Adrenal gland (tissue), 9 donors: ENCODE measurements at regions not wholly inside any gene's neighbourhood (a gene's known extent, or its start where the extent isn't known, plus 50 kb on each side); places are given as distances from the start of the nearest gene placed in this dataset.

Source experiments
- DNase-seq, 7 donors: peaks; one replicate each; pipeline ENCODE4 v3.0.0-alpha.2; 2019 to 2020
- H3K27ac ChIP-seq, 5 donors: fragments of 200-600 bp; sonication (generic) in 4 of 5; 1 replicate in 3 of 5; 2 replicates in 2 of 5; pipeline versions ENCODE4 v1.5.1 to v1.8.0; 2016 to 2020; ENCODE audit warnings: mild to moderate bottlenecking in 1 of 5
- H3K27me3 ChIP-seq: fragments of 200-600 bp; 2 replicates; pipeline ENCODE4 v1.8.0; 2021
- H3K36me3 ChIP-seq, 2 donors: fragments of 200-600 bp; replicated peaks in 1 of 2; 1 replicate in 1 of 2; 2 replicates in 1 of 2; pipeline versions ENCODE4 v1.5.1 to v1.8.0; 2018 to 2022
- H3K4me1 ChIP-seq, 2 donors: fragments of 200-600 bp; replicated peaks in 1 of 2; 1 replicate in 1 of 2; 2 replicates in 1 of 2; pipeline versions ENCODE4 v1.5.1 to v1.8.0; 2018 to 2021
- H3K4me3 ChIP-seq, 4 donors: fragments of 200-600 bp; sonication (generic) in 3 of 4; one replicate each; pipeline ENCODE4 v1.5.1; 2016 to 2018
- H3K9me3 ChIP-seq, 3 donors: fragments of 200-600 bp; sonication (generic) in 1 of 3; replicated peaks in 1 of 3; 1 replicate in 2 of 3; 2 replicates in 1 of 3; pipeline versions ENCODE4 v1.5.1 to v1.8.0; 2016 to 2021
- POLR2A ChIP-seq, 2 donors: fragments of 450-650 bp; IDR thresholded peaks; one replicate each; pipeline ENCODE4 v1.6.1; 2017; ENCODE audit warnings: antibody characterized with exemption in 2 of 2, mild to moderate bottlenecking in 2 of 2, moderate library complexity in 1 of 2
- WGBS, 4 donors: extraction: QIAGEN DNeasy Blood & Tissue Kit in 2 of 4; methylation state at CpG; one replicate each; pipeline versions ENCODE4 v1.1.5 to v1.1.7; 2013 to 2017; 5-methylcytosine and 5-hydroxymethylcytosine counted together
- intact Hi-C, 2 donors: fragments of 100-400 bp; cut with DNase I; formaldehyde crosslinking; loops; one replicate each; pipeline versions ENCODE4 v1.14.1 to v1.15.0; 2022 to 2023
- TF ChIP-seq, protein P1 (sequence below), 6 experiments: fragments of 450-650 bp in 4 of 6; fragments of 200-600 bp in 2 of 6; sonication (generic) in 1 of 6; IDR thresholded peaks; 1 replicate in 5 of 6; 2 replicates in 1 of 6; pipeline versions ENCODE4 v1.5.1 to v1.8.0; 2016 to 2021; ENCODE audit warnings: antibody characterized with exemption in 6 of 6, mild to moderate bottlenecking in 2 of 6, moderate library complexity in 1 of 6
- donor health status: healthy with polysubstance abuse.
- donor health status: Bipolar disorder and iron deficiency.
- donor health status: DM: yes; HTN: yes; CAD: no.
- donor health status: DM: no; HTN: no; CAD: no.
- donor health status: DM: no; HTN: no; CAD: no.

DNA sequence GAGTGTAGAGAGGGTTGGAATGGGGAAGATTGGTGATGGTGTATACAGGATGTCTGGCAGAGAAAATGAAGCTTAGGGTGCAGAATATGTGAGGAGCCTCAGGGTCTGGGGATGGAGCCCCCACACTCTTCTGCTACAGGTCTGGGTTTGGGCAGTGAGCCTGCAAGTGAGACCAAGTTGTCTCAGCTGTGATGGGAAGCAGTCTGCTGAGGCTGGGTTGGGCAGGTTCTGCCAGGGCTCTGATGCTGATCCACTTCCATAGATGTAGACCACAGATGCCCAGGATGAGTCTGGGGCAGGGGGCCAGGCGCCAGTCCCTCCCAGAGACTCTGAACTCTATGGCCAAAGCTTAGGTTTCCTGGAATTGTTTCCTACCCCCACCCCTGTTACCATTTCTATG is 516.9 kb downstream of the PTPRU start:
- peak in 1 of 7 donors; percentile 38 for DNase-seq
- H3K27ac ChIP-seq = no peak overlapping the region
- no peaks in the 10 kb centered on the region for H3K4me1 ChIP-seq
- H3K9me3 ChIP-seq = no peaks in the 10 kb centered on the region
- H3K4me3 ChIP-seq = no peak overlapping the region
- 57 to 83% (median 73%) methylated on average over 1 of the region's 1 CpG for whole genome bisulfite sequencing, 4 donors
- H3K27me3 ChIP-seq = no peaks in the 10 kb centered on the region
- intact Hi-C loops = no loop called here
- H3K36me3 ChIP-seq = no peaks in the 10 kb centered on the region
- TF ChIP-seq, protein P1, sequence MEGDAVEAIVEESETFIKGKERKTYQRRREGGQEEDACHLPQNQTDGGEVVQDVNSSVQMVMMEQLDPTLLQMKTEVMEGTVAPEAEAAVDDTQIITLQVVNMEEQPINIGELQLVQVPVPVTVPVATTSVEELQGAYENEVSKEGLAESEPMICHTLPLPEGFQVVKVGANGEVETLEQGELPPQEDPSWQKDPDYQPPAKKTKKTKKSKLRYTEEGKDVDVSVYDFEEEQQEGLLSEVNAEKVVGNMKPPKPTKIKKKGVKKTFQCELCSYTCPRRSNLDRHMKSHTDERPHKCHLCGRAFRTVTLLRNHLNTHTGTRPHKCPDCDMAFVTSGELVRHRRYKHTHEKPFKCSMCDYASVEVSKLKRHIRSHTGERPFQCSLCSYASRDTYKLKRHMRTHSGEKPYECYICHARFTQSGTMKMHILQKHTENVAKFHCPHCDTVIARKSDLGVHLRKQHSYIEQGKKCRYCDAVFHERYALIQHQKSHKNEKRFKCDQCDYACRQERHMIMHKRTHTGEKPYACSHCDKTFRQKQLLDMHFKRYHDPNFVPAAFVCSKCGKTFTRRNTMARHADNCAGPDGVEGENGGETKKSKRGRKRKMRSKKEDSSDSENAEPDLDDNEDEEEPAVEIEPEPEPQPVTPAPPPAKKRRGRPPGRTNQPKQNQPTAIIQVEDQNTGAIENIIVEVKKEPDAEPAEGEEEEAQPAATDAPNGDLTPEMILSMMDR (IDR thresholded peaks at IDR 0.05) = no peak
- no peak for TF ChIP-seq POLR2A (IDR thresholded peaks at IDR 0.05)

DNA sequence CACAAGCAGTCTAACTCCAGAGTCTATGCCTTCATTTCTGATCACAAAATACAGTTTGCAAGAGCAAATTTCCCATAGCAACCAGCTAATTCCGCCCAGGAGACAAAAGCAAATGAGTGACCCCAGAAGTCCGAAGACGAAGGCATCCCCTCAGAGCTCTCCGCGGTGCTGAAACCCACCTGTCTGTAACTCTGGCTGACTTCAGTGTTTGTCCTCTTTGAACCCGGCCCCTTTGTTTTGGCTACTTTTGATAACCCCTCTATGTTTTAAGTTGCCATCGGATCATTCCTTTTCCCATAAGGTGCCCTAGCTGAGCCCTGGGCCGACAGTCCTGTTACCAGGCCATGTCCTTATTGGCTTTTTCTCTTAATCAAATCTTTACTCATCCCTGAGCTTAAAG is 515.8 kb downstream of the PTPRU start:
- intact Hi-C loops = no loop called here
- Histone ChIP-seq H3K27ac (no peak overlapping the region), H3K9me3 (no peaks in the 10 kb centered on the region), H3K36me3 (no peaks in the 10 kb centered on the region), H3K27me3 (no peaks in the 10 kb centered on the region), H3K4me1 (no peaks in the 10 kb centered on the region), H3K4me3 (no peak overlapping the region)
- 16 to 29% (median 25%) methylated on average over 8 of the region's 8 CpGs for WGBS, 4 donors
- peak in 1 of 7 donors; percentile 11 for DNase-seq
- TF ChIP-seq, protein P1 (IDR thresholded peaks at IDR 0.05) = no peak
- TF ChIP-seq POLR2A (IDR thresholded peaks at IDR 0.05) = no peak

DNA sequence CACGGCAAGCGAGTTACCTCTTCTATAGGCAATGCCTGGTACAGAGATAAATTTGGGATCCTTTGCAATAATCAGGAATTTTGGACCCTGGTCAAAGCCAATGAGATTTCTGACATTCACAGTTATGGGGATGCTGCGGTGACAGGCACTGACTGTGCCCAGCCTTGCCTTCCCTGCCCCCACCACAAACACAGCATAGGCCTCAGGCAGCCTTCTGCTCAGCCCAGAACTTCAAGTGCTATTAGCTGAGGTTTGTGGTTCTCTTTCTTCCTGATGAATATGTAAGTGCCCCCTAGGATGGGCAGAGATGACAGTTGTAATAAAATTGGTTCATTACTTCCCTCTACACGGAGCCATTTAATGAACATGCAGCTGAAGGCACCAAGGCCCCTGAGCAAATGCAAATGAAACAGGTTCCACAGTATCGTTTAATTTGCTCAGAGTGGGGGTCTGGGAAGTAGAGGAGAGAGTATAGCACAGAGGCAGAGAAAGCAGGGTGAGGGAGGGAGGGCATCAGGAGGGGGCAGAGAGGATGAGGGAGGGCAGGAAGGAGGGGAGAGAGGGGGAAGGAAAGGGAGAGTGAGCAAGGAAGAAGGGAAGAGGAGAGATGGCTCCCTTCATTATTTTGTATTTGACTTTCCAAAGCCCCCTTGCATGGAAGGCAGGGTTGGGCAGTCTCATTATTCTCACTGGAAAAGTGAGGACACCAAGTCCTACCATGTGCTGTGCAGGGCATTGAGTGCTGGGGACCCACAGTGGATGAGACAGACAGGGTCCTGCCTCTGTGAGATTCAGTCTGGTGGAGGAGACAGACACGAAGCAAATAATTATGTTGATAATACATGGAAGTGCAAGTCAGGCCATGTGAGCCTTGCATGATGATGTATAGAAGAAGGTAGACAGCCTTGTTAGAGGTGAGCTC is 513.0 kb downstream of the PTPRU start:
- 62 to 68% (median 64%) methylated on average over 6 of the region's 6 CpGs for WGBS, 4 donors
- intact Hi-C loops = no loop called here
- Histone ChIP-seq H3K27ac (no peak overlapping the region), H3K9me3 (no peaks in the 10 kb centered on the region), H3K4me1 (no peaks in the 10 kb centered on the region), H3K36me3 (no peaks in the 10 kb centered on the region), H3K27me3 (no peaks in the 10 kb centered on the region), H3K4me3 (no peak overlapping the region)
- peak in 2 of 7 donors; percentile 6 to 30 for DNase-seq
- no peak for TF ChIP-seq POLR2A (IDR thresholded peaks at IDR 0.05)
- TF ChIP-seq, protein P1 (IDR thresholded peaks at IDR 0.05) = no peak

DNA sequence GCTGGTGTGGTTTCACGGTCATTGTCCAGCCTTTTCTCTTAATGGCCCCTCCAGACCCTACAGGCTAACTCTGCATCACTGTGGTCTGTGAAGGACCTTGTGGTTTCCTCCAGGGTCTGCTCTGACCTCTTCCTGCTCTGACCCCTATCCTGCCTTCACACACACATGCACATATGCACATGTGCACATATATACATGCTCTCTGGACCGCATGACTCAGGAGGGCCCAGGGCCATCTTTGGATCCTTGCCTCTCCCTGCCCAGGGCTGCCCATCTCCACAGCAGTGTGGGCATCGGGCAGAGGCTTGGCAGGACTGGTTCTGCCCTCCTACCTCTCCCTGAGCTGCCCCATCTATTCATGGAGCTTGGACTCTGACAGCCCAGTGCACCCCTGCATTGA is 510.9 kb downstream of the PTPRU start:
- Histone ChIP-seq H3K4me1 (no peaks in the 10 kb centered on the region), H3K9me3 (no peaks in the 10 kb centered on the region), H3K36me3 (no peaks in the 10 kb centered on the region), H3K27me3 (no peaks in the 10 kb centered on the region), H3K4me3 (no peak overlapping the region), H3K27ac (no peak overlapping the region)
- 83 to 93% (median 84%) methylated on average over 3 of the region's 3 CpGs for WGBS, 4 donors
- no peak for TF ChIP-seq POLR2A (IDR thresholded peaks at IDR 0.05)
- TF ChIP-seq, protein P1 (IDR thresholded peaks at IDR 0.05) = no peak
- no peak for DNase-seq
- intact Hi-C loops = no loop called here
